ENCODE measurements at regions not wholly inside any gene's neighbourhood (a gene's known extent, or its start where the extent isn't known, plus 50 kb on each side); places are given as distances from the start of the nearest gene placed in this dataset.
"Not testable (repeated sequence)": the region's sequence is repeated elsewhere in the genome, so short reads cannot be mapped to it uniquely, and the experiment has no call there.

DNA sequence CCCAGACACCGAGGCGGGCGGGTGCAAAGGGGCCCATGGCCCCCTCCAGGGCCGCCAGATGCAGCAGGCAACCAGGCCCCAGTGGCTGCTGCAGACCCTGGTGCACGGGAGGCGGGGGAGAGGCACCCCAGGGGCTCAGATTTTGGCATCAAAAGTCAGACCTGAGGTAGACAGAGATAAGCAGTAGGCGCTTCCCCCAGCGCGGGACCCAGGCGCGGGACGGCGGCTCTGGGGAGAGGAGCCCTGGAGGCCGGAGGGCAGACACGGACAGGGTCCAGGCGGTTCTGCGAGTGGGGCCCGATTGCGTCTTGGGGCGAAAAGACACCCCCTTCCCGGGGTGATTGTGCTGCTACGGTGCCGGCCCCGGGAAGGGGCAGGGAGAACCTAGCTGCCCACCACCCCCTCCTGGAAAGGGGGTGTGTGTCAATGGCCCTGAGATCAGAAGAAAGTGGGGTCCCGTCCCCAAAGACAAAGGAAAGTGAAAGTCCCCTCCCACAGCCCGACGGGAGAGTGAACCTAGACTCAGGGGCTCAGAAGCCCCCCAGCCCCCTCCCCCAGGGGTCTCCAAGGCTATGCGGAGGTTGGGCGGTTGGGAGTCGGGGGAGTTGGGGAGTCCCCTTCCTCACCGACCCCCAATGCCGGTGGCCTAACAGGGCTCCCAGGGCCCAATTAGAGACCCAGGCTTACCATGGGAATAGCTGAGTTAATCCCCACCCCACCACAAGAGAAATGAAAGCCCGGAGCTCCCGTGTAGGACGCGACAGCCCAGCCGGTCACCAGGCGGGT, 178.5 kb downstream of the SPATA31A1 start:
- H3K4me1 ChIP-seq (ENCODE audit: control insufficient read depth, insufficient read depth, low read length); H3K27me3 ChIP-seq (ENCODE audit: control insufficient read depth, insufficient read depth, low read length); H3K36me3 ChIP-seq (ENCODE audit: insufficient read depth, low read length); H3K4me2 ChIP-seq (ENCODE audit: low read length); H3K4me3 ChIP-seq (ENCODE audit: low read length); H3K9me3 ChIP-seq (replicated peaks; ENCODE audit: low read length); H3K9ac ChIP-seq (ENCODE audit: low read depth, low read length): not testable (repeated sequence)

DNA sequence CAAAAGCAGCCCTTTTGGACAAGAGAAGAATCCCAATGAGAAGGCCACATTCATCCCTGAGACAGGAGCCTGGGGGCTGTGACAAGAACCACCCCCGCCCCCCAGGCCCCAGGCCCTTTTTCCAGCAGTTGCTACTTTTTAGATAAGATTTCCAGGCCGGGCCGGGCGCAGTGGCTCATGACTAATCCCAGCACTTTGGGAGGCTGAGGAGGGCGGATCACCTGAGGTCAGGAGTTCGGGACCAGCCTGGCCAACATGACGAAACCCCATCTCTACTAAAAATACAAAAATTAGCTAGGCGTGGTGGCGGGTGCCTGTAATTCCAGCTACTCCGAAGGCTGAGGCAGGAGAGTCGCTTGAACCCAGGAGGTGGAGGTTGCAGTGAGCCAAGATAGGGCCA, 179.4 kb downstream of the SPATA31A1 start:
- not testable (repeated sequence) for H3K4me2 ChIP-seq (ENCODE audit: low read length); H3K4me3 ChIP-seq (ENCODE audit: low read length); H3K27me3 ChIP-seq (ENCODE audit: control insufficient read depth, insufficient read depth, low read length); H3K4me1 ChIP-seq (ENCODE audit: control insufficient read depth, insufficient read depth, low read length); H3K9me3 ChIP-seq (replicated peaks; ENCODE audit: low read length); H3K9ac ChIP-seq (ENCODE audit: low read depth, low read length); H3K36me3 ChIP-seq (ENCODE audit: insufficient read depth, low read length)

DNA sequence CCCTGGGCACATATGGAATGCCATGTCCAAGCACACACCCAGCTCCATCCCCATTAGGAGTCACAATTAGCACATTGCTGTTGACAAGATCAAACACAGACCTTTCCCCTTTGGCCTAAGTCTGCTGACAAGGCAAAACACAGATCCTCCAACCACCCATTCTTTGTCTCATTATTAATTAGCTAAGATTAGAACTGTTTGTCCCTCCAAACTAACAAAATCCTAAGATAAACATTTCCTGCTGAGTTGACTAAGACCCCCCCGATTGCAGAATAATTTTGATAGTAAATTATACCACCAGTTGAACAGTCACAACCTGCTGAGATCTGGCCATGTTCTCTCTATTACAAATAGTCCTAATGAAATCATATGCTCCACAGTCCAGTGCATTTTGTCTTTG, 186.7 kb downstream of the SPATA31A1 start:
- H3K9ac ChIP-seq (ENCODE audit: low read depth, low read length); H3K4me3 ChIP-seq (ENCODE audit: low read length); H3K27me3 ChIP-seq (ENCODE audit: control insufficient read depth, insufficient read depth, low read length); H3K9me3 ChIP-seq (replicated peaks; ENCODE audit: low read length); H3K4me1 ChIP-seq (ENCODE audit: control insufficient read depth, insufficient read depth, low read length); H3K36me3 ChIP-seq (ENCODE audit: insufficient read depth, low read length); H3K4me2 ChIP-seq (ENCODE audit: low read length): not testable (repeated sequence)

DNA sequence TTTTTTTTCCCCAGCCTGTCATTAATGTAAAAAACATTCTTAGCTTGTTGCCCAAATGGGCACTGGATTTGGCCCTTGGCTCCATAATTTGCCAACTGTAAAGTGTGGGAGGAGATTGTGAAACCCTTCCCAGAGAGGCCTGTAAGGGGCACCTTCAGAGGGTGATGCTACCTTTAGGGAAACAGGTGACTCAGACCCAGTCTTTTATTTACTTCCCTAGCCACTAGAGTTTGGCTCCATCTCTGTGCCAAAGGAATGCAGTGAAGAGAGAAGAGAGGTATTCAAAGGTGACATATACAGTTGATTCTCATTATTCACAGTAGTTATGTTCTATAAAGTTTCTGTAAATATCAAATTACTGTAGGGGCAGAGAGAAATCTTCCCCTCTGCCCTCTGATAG, 189.6 kb downstream of the SPATA31A1 start:
- H3K27me3 ChIP-seq (ENCODE audit: control insufficient read depth, insufficient read depth, low read length); H3K9me3 ChIP-seq (replicated peaks; ENCODE audit: low read length); H3K36me3 ChIP-seq (ENCODE audit: insufficient read depth, low read length); H3K4me3 ChIP-seq (ENCODE audit: low read length); H3K4me1 ChIP-seq (ENCODE audit: control insufficient read depth, insufficient read depth, low read length); H3K9ac ChIP-seq (ENCODE audit: low read depth, low read length); H3K4me2 ChIP-seq (ENCODE audit: low read length): not testable (repeated sequence)

DNA sequence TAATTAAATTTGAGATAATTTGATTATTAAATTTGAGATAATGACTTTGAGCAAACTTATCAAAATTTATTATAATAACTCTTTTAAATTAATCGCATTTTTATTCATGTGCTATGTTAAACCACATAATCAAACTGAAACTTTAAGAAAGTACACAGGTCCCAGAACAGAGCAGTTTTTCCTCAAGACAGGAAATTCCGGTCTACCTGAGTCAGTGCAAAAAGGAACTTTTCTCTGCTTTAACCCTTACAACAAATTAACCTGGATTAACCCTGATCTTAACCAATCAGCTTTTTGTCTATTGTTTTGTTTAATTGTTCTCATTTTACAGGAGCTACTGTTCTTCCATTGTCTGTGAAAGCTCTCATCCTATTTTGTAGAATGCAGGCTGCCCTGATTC, 195.1 kb downstream of the SPATA31A1 start:
- H3K9ac ChIP-seq (ENCODE audit: low read depth, low read length); H3K4me1 ChIP-seq (ENCODE audit: control insufficient read depth, insufficient read depth, low read length); H3K4me2 ChIP-seq (ENCODE audit: low read length); H3K9me3 ChIP-seq (replicated peaks; ENCODE audit: low read length); H3K27me3 ChIP-seq (ENCODE audit: control insufficient read depth, insufficient read depth, low read length); H3K36me3 ChIP-seq (ENCODE audit: insufficient read depth, low read length); H3K4me3 ChIP-seq (ENCODE audit: low read length): not testable (repeated sequence)

DNA sequence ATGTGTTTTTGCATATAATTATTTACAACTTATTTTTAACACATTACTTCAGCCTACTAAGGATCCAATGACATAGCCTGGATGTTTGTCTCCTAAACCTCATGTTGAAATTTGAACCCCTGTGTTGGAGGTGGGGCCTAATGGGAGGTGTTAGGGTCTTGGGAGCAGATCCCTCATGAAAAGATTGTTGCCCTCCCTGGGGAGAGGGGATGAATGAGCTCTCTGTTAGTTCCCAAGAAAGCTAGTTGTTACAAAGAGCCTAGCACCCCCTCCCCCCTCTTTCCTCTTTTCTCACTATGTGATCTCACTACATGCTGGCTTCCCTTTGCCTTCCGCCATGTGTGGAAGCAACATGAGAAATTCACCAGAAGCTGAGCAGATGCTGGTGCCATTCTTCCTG, 196.1 kb downstream of the SPATA31A1 start:
- not testable (repeated sequence) for H3K9ac ChIP-seq (ENCODE audit: low read depth, low read length); H3K4me2 ChIP-seq (ENCODE audit: low read length); H3K4me3 ChIP-seq (ENCODE audit: low read length); H3K36me3 ChIP-seq (ENCODE audit: insufficient read depth, low read length); H3K27me3 ChIP-seq (ENCODE audit: control insufficient read depth, insufficient read depth, low read length); H3K9me3 ChIP-seq (replicated peaks; ENCODE audit: low read length); H3K4me1 ChIP-seq (ENCODE audit: control insufficient read depth, insufficient read depth, low read length)

DNA sequence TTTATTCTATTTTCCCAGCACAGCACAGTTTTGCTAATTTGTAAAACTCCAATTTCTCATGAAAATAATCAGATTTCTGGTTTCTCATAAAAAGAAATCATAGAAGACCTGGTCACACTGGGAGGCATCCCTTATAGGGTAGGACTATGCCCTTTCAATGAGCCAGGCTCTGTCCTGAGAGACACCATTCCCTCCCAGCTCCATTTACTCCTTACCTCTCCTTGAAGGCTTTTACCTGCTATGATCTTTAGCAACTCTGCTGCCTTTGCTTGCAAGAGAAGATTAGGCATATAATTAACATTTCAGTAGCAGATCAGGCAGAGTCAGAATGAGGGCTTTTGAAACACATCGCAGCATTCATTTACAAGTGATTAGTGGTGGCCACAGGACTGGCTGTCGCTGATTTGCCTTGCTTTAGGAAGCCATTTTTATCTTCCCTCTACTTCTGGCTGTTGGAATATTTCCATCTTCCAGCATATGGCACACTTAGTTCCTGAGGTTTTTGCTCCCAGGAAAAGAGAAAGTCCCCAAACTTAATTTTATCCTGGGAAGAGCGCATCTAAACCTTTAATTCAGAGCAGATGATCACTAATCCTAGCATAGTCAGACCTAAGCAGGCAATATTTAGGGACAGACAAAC, 196.9 kb downstream of the SPATA31A1 start:
- not testable (repeated sequence) for H3K27me3 ChIP-seq (ENCODE audit: control insufficient read depth, insufficient read depth, low read length); H3K36me3 ChIP-seq (ENCODE audit: insufficient read depth, low read length); H3K9me3 ChIP-seq (replicated peaks; ENCODE audit: low read length); H3K4me1 ChIP-seq (ENCODE audit: control insufficient read depth, insufficient read depth, low read length); H3K4me2 ChIP-seq (ENCODE audit: low read length); H3K9ac ChIP-seq (ENCODE audit: low read depth, low read length); H3K4me3 ChIP-seq (ENCODE audit: low read length)

DNA sequence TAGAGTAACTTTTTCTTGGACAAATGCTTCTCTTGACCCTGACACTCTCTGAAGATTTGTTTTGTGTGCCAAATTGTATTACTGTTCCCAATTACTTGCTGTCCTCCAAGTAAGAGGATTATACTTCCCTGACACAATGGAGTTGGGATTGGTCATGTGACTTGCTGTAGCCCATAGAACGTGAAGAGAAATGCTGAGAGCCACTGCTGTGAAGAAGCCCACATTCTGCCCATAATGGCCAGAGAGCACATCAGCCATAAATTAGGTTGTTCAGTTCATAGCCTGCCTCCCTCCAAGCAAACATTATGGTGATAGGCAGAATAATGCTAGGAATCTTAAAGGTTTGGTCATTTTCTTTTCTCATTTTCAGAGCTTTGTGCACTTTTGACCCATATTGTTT, 198.9 kb downstream of the SPATA31A1 start:
- not testable (repeated sequence) for H3K4me1 ChIP-seq (ENCODE audit: control insufficient read depth, insufficient read depth, low read length); H3K9me3 ChIP-seq (replicated peaks; ENCODE audit: low read length); H3K36me3 ChIP-seq (ENCODE audit: insufficient read depth, low read length); H3K27me3 ChIP-seq (ENCODE audit: control insufficient read depth, insufficient read depth, low read length); H3K9ac ChIP-seq (ENCODE audit: low read depth, low read length); H3K4me2 ChIP-seq (ENCODE audit: low read length); H3K4me3 ChIP-seq (ENCODE audit: low read length)

DNA sequence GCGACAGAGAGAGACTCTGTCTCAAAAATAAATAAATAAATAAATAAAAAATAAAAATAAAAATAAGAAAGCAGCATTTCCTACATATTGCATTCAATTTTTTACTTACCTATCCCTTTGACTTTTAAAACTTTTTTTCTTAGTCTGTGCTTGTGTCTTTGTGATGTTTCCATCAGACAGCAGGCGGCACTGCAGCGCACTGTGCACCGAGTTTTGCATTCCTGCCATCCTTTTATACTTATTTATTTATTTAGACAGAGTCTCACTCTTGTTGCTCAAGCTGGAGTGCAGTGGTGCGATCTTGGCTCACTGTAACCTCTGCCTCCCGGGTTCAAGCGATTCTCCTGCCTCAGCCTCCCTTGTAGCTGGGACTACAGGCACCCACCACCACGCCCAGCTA, 203.9 kb downstream of the SPATA31A1 start:
- H3K4me2 ChIP-seq (ENCODE audit: low read length); H3K27me3 ChIP-seq (ENCODE audit: control insufficient read depth, insufficient read depth, low read length); H3K36me3 ChIP-seq (ENCODE audit: insufficient read depth, low read length); H3K4me3 ChIP-seq (ENCODE audit: low read length); H3K4me1 ChIP-seq (ENCODE audit: control insufficient read depth, insufficient read depth, low read length); H3K9ac ChIP-seq (ENCODE audit: low read depth, low read length); H3K9me3 ChIP-seq (replicated peaks; ENCODE audit: low read length): not testable (repeated sequence)

DNA sequence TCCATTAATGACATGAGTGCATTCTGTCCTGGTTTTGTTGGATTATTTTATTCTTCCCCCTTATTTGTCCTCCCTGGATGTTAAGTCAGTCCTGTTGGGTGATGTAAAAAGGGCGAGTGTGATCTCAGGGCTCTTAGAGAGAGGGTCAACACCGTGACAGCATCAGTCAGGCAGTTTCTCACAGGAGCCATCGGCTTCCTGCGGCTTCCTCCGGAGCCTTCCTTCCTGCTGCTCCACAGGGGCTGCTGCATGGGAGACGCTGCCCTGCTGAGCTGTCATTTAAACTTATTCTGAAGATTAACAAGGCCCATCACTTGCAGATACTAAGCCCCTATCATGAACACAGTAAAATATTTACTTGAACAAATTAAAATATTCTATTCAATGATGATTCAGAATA, 211.3 kb downstream of the SPATA31A1 start:
- not testable (repeated sequence) for H3K4me1 ChIP-seq (ENCODE audit: control insufficient read depth, insufficient read depth, low read length); H3K9me3 ChIP-seq (replicated peaks; ENCODE audit: low read length)

DNA sequence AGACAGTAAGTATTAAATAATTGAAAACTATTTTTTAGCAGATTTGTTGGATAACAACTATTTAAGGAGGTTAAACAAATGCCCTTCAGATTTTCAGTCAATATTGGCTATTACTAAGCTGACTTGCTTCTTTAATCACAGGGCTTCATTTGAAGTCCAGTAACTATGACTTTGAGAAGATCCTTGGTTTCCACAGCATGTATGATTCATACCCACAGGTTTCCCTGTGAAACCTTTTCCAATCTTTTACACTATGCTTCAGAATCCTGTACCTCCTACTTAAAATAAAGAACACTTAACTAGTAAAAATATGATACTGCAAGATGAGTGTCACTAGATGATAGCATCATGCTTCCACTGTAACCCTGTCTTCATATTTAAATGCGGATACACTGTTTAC, 211.9 kb downstream of the SPATA31A1 start:
- not testable (repeated sequence) for H3K9ac ChIP-seq (ENCODE audit: low read depth, low read length); H3K4me2 ChIP-seq (ENCODE audit: low read length); H3K4me1 ChIP-seq (ENCODE audit: control insufficient read depth, insufficient read depth, low read length); H3K36me3 ChIP-seq (ENCODE audit: insufficient read depth, low read length); H3K4me3 ChIP-seq (ENCODE audit: low read length); H3K27me3 ChIP-seq (ENCODE audit: control insufficient read depth, insufficient read depth, low read length); H3K9me3 ChIP-seq (replicated peaks; ENCODE audit: low read length)

More for the DNA sequence above, 211.3 kb downstream of the SPATA31A1 start:
- not testable (repeated sequence) for H3K36me3 ChIP-seq (ENCODE audit: insufficient read depth, low read length); H3K9ac ChIP-seq (ENCODE audit: low read depth, low read length); H3K4me2 ChIP-seq (ENCODE audit: low read length); H3K4me3 ChIP-seq (ENCODE audit: low read length); H3K27me3 ChIP-seq (ENCODE audit: control insufficient read depth, insufficient read depth, low read length)

DNA sequence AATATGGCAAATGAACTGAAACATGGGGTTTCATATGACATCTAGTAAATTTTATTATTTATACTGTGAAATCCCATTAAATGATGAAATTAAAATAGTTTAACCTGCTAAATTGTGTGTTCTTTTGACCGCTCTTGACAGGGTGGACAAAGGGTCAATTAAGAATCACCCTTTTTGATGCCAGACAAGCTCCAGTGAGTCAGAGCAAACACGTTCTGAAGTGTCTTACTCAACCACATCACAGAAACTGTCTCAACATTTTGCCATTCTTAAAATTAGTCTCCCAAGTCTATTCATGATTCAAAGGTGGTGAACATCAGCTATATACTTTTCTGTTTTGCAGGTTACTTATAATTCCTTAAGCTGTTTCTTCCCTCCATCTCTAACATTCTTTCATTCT, 213.4 kb downstream of the SPATA31A1 start:
- not testable (repeated sequence) for H3K4me2 ChIP-seq (ENCODE audit: low read length); H3K4me3 ChIP-seq (ENCODE audit: low read length); H3K27me3 ChIP-seq (ENCODE audit: control insufficient read depth, insufficient read depth, low read length); H3K36me3 ChIP-seq (ENCODE audit: insufficient read depth, low read length); H3K9ac ChIP-seq (ENCODE audit: low read depth, low read length); H3K4me1 ChIP-seq (ENCODE audit: control insufficient read depth, insufficient read depth, low read length); H3K9me3 ChIP-seq (replicated peaks; ENCODE audit: low read length)

All from skeletal muscle satellite cell (primary cell).